AG04450 (cell line): ENCODE measurements at regions not wholly inside any gene's neighbourhood (a gene's known extent, or its start where the extent isn't known, plus 50 kb on each side); places are given as distances from the start of the nearest gene placed in this dataset.
"Not testable (repeated sequence)": the region's sequence is repeated elsewhere in the genome, so short reads cannot be mapped to it uniquely, and the experiment has no call there.

Experiments
- CTCF ChIA-PET: fragments of 300-600, 350-600 bp; formaldehyde crosslinking; extraction: SDS; loops from one replicate; lab custom pipeline; 2022; ENCODE audit warnings: antibody characterized with exemption, inconsistent platforms; lab: Charles Lee
- POLR2A ChIA-PET: fragments of 350-600 bp; formaldehyde crosslinking; extraction: SDS; loops from one replicate; lab custom pipeline; 2021; ENCODE audit warnings: antibody characterized with exemption, inconsistent platforms; lab: Yijun Ruan, JAX
- DNase-seq: peaks from one replicate; pipeline ENCODE4 v3.0.0-alpha.2; 2011; ENCODE audit warnings: low read depth, low spot score
- H3K27ac ChIP-seq: one replicate; pipeline ENCODE4 v1.5.1; 2012; ENCODE audit warnings: low read depth, low read length, control low read depth
- H3K27me3 ChIP-seq: one replicate; pipeline ENCODE4 v1.6.0; 2012; ENCODE audit warnings: low read length; ENCODE audit not compliant: control insufficient read depth, insufficient read depth
- H3K4me3 ChIP-seq: 2 replicates; pipeline ENCODE4 v1.5.1; 2011; ENCODE audit warnings: mild to moderate bottlenecking, low read depth, low read length, control low read depth
- H3K9me3 ChIP-seq: 2 replicates; pipeline ENCODE4 v1.5.1; 2012; ENCODE audit warnings: low read length; ENCODE audit not compliant: control insufficient read depth, insufficient read depth
- TF ChIP-seq, protein P1 (sequence below): IDR thresholded peaks from 2 replicates; pipeline ENCODE4 v1.5.1; 2011; ENCODE audit warnings: low read depth, low read length, control low read depth, inconsistent platforms

DNA sequence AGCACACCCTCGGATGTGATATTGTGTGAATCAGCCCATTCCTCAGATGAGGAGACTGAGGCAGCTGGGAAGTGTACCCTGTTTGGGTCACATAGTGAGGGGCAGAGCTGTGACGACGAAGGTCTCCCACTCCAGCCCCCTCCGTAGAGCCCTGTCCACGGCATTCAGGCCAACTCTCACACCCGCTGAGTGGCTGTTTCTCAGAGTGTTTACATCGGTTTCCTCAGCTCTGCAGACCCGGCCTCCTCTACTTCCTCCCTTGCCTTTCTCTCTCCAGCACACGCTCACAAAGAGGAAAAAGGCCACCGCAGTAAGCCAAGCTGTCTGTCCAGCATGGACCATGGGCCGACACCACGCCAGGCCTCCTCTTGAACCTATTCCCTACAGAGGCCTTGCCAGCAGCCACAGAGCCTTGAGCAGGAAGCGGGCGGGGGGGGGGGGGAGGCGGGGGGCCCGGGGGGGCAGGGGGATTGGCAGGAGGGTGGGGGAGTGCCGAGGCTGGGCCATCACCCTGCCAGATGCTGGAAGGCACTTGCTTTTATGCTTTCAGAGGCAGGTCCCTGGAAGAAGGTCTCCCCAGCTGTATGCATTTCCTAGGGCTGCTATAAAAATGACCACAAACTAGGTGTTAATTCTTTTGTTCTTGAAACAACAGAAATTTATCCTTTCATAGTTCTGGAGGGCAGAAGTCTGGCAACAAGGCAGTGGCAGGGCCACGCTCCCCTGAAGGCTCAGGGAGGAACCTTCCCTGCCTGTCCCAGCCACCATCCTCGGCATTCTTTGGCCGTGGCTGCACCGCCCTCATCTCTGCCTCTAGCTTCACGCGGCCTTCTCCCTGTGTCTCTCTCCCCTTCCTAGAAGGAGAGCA, 178.4 kb downstream of the PSMG1 start:
- H3K27ac ChIP-seq, result peak overlapping the region; percentile 43
- peaks cover 5% of the 10 kb centered on the region for H3K9me3 ChIP-seq
- no peak for DNase-seq
- ChIA-PET POLR2A (interaction anchor here (0.9 to 1.2 kb wide), 2 partner anchors 17 to 179 kb away, joined by 3 read pairs; no protein-coding TSS in a partner anchor), CTCF (interaction anchor here (0.8 kb wide), 1 partner anchor 133 kb away, joined by 3 read pairs; no protein-coding TSS in a partner anchor)
- no peak overlapping the region for H3K4me3 ChIP-seq
- no peaks in the 10 kb centered on the region for H3K27me3 ChIP-seq
- TF ChIP-seq, protein P1, sequence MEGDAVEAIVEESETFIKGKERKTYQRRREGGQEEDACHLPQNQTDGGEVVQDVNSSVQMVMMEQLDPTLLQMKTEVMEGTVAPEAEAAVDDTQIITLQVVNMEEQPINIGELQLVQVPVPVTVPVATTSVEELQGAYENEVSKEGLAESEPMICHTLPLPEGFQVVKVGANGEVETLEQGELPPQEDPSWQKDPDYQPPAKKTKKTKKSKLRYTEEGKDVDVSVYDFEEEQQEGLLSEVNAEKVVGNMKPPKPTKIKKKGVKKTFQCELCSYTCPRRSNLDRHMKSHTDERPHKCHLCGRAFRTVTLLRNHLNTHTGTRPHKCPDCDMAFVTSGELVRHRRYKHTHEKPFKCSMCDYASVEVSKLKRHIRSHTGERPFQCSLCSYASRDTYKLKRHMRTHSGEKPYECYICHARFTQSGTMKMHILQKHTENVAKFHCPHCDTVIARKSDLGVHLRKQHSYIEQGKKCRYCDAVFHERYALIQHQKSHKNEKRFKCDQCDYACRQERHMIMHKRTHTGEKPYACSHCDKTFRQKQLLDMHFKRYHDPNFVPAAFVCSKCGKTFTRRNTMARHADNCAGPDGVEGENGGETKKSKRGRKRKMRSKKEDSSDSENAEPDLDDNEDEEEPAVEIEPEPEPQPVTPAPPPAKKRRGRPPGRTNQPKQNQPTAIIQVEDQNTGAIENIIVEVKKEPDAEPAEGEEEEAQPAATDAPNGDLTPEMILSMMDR, result no peak

DNA sequence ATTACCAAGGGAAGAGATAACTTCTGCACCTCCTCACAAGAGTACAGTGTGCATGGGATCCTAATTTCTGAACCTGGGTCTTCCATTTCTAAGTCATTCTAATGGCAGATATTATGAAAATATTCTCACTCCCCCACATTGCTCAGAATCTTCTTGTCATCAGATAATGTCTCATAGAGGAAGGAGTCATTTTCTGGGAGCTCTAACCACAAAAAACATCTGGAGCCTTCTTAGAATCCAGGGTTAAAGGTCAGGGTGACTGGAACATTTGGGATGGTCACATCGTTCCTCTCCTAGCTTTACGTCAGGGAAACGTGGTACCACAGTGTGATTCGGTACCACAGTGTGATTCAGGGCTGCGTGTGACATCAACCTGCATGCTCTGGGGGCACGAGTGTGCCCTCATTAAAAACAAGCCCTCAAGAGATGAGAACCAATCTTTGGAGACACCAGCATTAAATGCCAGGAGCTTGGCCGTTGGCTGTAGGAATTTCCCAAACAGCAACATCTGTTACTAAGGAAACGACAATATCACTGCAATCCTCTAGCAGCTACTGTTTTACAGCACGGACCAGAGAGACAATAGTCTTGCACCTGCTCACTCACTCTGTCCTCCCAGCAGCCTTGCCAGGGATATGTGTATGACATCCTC, 179.1 kb downstream of the PSMG1 start:
- no peak for DNase-seq
- TF ChIP-seq, protein P1, result no peak
- ChIA-PET POLR2A (interaction anchor here (0.9 kb wide), 1 partner anchor 17 kb away, joined by 3 read pairs; no protein-coding TSS in a partner anchor), CTCF (interaction anchor here (0.8 kb wide), 1 partner anchor 133 kb away, joined by 3 read pairs; no protein-coding TSS in a partner anchor)
- Histone ChIP-seq H3K4me3 (no peak overlapping the region), H3K9me3 (peaks cover 5% of the 10 kb centered on the region), H3K27me3 (no peaks in the 10 kb centered on the region), H3K27ac (no peak overlapping the region)

DNA sequence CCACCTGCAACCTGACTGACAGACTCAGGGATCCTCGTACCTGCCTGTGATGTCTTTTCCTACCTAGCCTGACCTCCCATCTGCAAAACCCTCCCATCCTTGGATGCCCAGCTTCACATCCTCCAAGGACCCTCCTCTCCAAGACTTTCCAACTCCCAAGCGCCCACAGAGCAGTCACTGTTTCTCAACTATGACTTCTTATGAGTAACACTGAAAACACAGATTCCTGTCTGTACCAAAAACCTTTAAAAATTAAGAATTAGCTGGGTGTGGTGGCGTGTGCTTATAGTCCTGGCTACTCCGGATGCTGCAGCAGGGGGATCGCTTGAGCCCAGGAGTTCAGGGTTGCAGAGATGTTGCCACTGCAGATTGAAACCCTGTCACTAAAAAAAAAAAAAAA, 181.9 kb downstream of the PSMG1 start:
- no peak for DNase-seq
- Histone ChIP-seq H3K4me3 (no peak overlapping the region), H3K9me3 (no peaks in the 10 kb centered on the region; the same call in 1 of the 2 replicates), H3K27ac (no peak overlapping the region), H3K27me3 (no peaks in the 10 kb centered on the region)
- POLR2A ChIA-PET, result no interaction called here
- CTCF ChIA-PET, result no interaction called here
- TF ChIP-seq, protein P1, result no peak

DNA sequence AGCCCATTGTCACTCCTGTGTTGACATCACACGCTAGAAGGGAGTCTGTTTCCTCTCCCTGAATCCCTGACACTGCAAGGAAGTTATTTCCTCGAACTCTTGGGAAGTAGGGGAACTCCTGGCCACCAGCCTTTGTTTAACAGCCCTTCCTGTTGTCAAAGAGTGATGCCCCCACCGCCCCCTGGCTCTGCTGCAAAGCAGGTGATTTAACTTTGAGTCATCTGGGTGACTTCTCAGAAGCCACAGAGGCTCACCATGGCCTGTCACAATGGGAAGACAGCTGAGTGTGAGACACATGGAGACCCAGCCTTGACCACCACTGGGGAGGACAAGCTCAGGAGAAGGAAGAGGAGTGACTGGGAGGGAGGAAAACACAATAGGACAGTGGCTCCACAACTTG, 182.8 kb downstream of the PSMG1 start:
- no peak overlapping the region for H3K4me3 ChIP-seq
- TF ChIP-seq, protein P1, result no peak
- H3K27ac ChIP-seq, result no peak overlapping the region
- no peaks in the 10 kb centered on the region for H3K9me3 ChIP-seq
- ChIA-PET POLR2A (no interaction called here), CTCF (no interaction called here)
- no peak for DNase-seq
- no peaks in the 10 kb centered on the region for H3K27me3 ChIP-seq

DNA sequence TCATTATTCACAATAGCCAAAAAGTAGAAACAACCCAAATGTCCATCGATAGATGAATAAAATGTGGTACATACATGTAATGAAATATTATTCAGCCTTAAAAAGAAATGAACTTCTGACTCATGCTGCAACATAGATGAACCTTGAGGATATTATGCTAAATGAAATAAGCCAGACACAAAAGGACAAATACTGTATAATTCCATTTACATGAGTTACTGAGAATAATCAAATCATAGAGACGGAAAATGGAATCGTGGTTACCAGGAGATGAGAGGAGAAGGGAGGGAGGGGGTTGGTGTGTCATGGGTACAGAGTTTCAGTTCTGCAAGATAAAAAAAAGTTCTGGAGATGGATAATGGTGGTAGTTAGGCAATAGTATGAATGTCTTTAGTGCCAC, 184.1 kb downstream of the PSMG1 start:
- Histone ChIP-seq H3K27me3 (no peaks in the 10 kb centered on the region), H3K27ac (no peak overlapping the region), H3K9me3 (no peaks in the 10 kb centered on the region), H3K4me3 (no peak overlapping the region)
- CTCF ChIA-PET, result no interaction called here
- DNase-seq, result no peak
- POLR2A ChIA-PET, result no interaction called here
- TF ChIP-seq, protein P1, result no peak

DNA sequence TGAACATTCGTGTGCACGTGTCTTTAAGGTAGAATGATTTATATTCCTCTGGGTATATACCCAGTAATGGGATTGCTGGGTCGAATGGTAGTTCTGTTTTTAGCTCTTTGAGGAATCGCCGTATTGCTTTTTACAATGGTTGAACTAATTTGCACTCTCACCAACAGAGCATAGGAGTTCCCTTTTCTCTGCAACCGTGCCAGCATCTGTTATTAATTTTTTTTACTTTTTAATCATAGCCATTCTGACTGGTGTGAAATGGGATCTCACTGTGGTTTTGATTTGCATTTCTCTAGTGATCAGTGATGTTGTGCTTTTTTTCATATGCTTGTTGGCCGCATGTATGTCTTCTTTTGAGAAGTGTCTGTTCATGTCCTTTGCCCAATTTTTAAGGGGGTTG, 185.0 kb downstream of the PSMG1 start:
- H3K4me3 ChIP-seq, CTCF ChIA-PET, H3K27me3 ChIP-seq, DNase-seq, H3K27ac ChIP-seq, POLR2A ChIA-PET, H3K9me3 ChIP-seq: not testable (repeated sequence)

DNA sequence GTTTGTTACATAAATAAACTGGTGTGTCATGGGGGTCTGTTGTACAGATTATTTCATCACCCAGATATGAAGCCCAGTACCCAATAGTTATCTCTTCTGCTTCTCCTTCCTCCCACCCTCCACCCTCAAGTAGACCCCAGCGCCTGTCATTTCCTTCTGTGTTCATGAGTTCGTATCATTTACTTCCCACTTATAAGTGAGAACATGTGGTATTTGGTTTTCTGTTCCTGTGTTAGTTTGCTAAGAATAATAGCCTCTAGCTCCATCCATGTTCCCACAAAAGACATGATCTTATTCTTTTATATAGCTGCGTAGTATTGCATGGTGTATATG, 185.4 kb downstream of the PSMG1 start:
- H3K27me3 ChIP-seq, POLR2A ChIA-PET, CTCF ChIA-PET, H3K9me3 ChIP-seq, H3K4me3 ChIP-seq, H3K27ac ChIP-seq, DNase-seq: not testable (repeated sequence)
